Loucy (cell line): ENCODE measurements at regions not wholly inside any gene's neighbourhood (a gene's known extent, or its start where the extent isn't known, plus 50 kb on each side); places are given as distances from the start of the nearest gene placed in this dataset.

Experiments
- CTCF ChIP-seq: fragments of 200-600 bp; sonication (generic); conservative IDR thresholded peaks from 2 replicates; pipeline ENCODE4 v1.5.1; 2014; ENCODE audit warnings: mild to moderate bottlenecking, antibody characterized with exemption, low read length
- EZH2phosphoT487 ChIP-seq: fragments of 200-600 bp; IDR thresholded peaks from 2 replicates; pipeline ENCODE4 v1.6.1; 2018; ENCODE audit warnings: antibody characterized with exemption, mild to moderate bottlenecking, moderate library complexity, borderline replicate concordance

DNA sequence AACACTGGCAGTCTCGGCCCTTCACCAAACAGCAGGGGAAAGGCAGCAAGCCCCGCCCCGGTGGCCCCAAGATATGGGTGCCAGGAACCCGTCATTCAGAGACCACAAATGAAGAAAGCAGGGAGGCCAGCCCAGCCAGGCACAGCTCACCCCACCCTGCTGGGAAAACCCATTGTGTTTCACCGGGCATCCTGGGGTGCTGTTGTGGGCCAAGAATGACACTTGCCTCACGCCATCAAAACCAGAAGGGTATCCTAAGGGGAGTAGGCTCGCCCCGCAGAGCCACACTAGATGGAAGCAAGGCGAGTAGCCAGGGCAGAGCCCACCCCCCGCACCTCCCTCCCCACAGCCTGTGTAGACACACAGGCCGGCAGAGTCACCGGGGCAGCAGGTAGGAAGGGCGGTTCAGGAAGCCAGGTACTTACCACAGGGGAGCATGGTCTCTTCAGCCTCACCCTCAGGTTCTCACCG, 72.5 kb upstream of the KCNMA1 start:
- no peak for TF ChIP-seq CTCF
- TF ChIP-seq EZH2phosphoT487: no peak
